ENCODE measurements at regions not wholly inside any gene's neighbourhood (a gene's known extent, or its start where the extent isn't known, plus 50 kb on each side); places are given as distances from the start of the nearest gene placed in this dataset.

- Histone ChIP-seq H3K4me3 (ENCODE audit: low read length) (no peak overlapping the region), H3K27ac (ENCODE audit: low read length) (no peak overlapping the region), H3K9me3 (ENCODE audit: low read length) (no peaks in the 10 kb centered on the region), H3K36me3 (ENCODE audit: insufficient read depth, low read length) (no peaks in the 10 kb centered on the region), H3K9me2 (ENCODE audit: insufficient read depth, low read length) (no peaks in the 10 kb centered on the region), H3K79me2 (replicated peaks; ENCODE audit: insufficient read depth, low read length) (no peaks in the 10 kb centered on the region), H3K4me2 (ENCODE audit: low read length) (no peak overlapping the region), H3K27me3 (ENCODE audit: insufficient read depth, low read depth, low read length) (no peaks in the 10 kb centered on the region), H3K9ac (ENCODE audit: low read length) (no peak overlapping the region), H3F3A (ENCODE audit: insufficient read depth, low read length, poor library complexity, severe bottlenecking) (no peaks in the 10 kb centered on the region), H4K20me1 (ENCODE audit: insufficient read depth) (no peaks in the 10 kb centered on the region), H2AFZ (ENCODE audit: low read depth, low read length) (no peak overlapping the region)
- TF ChIP-seq REST (IDR thresholded peaks at IDR 0.05; ENCODE audit: borderline replicate concordance), result no peak
- TF ChIP-seq CTCF (IDR thresholded peaks at IDR 0.05; ENCODE audit: poor library complexity, severe bottlenecking), result no peak
- TF ChIP-seq MXI1 (conservative IDR thresholded peaks at IDR 0.05; ENCODE audit: poor library complexity, severe bottlenecking), result no peak
- no peak for TF ChIP-seq EP300 (conservative IDR thresholded peaks at IDR 0.05; ENCODE audit: poor library complexity, severe bottlenecking)
- TF ChIP-seq RAD21 (conservative IDR thresholded peaks at IDR 0.05), result no peak
- no peak for TF ChIP-seq POLR2AphosphoS5 (IDR thresholded peaks at IDR 0.05)
- TF ChIP-seq SMC3 (conservative IDR thresholded peaks at IDR 0.05; ENCODE audit: poor library complexity), result no peak
- TF ChIP-seq TAF1 (IDR thresholded peaks at IDR 0.05; ENCODE audit: low read depth), result no peak
- TF ChIP-seq EZH2 (IDR thresholded peaks at IDR 0.05; ENCODE audit: borderline replicate concordance, insufficient read depth, low read length, poor library complexity, severe bottlenecking), result no peak
Observed at GRCh38 chr7:17613338-17614041, 315.0 kb downstream of the AHR start.

GRCh38 chr7:17617380-17617779 is 318.9 kb downstream of the AHR start:
- H3K9me2 ChIP-seq (ENCODE audit: insufficient read depth, low read length), result no peaks in the 10 kb centered on the region
- H3K27me3 ChIP-seq (ENCODE audit: insufficient read depth, low read depth, low read length), result no peaks in the 10 kb centered on the region
- H2AFZ ChIP-seq (ENCODE audit: low read depth, low read length), result no peak overlapping the region
- no peak overlapping the region for H3K4me2 ChIP-seq (ENCODE audit: low read length)
- H3K27ac ChIP-seq (ENCODE audit: low read length), result no peak overlapping the region
- H3F3A ChIP-seq (ENCODE audit: insufficient read depth, low read length, poor library complexity, severe bottlenecking), result no peaks in the 10 kb centered on the region
- no peaks in the 10 kb centered on the region for H4K20me1 ChIP-seq (ENCODE audit: insufficient read depth)
- TF ChIP-seq MXI1 (conservative IDR thresholded peaks at IDR 0.05; ENCODE audit: poor library complexity, severe bottlenecking), result no peak
- TF ChIP-seq TAF1 (IDR thresholded peaks at IDR 0.05; ENCODE audit: low read depth), result no peak
- TF ChIP-seq EZH2 (IDR thresholded peaks at IDR 0.05; ENCODE audit: borderline replicate concordance, insufficient read depth, low read length, poor library complexity, severe bottlenecking), result no peak
- no peak for TF ChIP-seq SMC3 (conservative IDR thresholded peaks at IDR 0.05; ENCODE audit: poor library complexity)
- no peak for TF ChIP-seq EP300 (conservative IDR thresholded peaks at IDR 0.05; ENCODE audit: poor library complexity, severe bottlenecking)
- no peak for TF ChIP-seq REST (IDR thresholded peaks at IDR 0.05; ENCODE audit: borderline replicate concordance)
- TF ChIP-seq POLR2AphosphoS5 (IDR thresholded peaks at IDR 0.05), result no peak
- no peak for TF ChIP-seq RAD21 (conservative IDR thresholded peaks at IDR 0.05)
- TF ChIP-seq CTCF (IDR thresholded peaks at IDR 0.05; ENCODE audit: poor library complexity, severe bottlenecking), result no peak
- H3K4me3 ChIP-seq (ENCODE audit: low read length), result no peak overlapping the region
- H3K9me3 ChIP-seq (ENCODE audit: low read length), result no peaks in the 10 kb centered on the region
- no peak overlapping the region for H3K9ac ChIP-seq (ENCODE audit: low read length)
- no peaks in the 10 kb centered on the region for H3K79me2 ChIP-seq (replicated peaks; ENCODE audit: insufficient read depth, low read length)
- no peaks in the 10 kb centered on the region for H3K36me3 ChIP-seq (ENCODE audit: insufficient read depth, low read length)
